Large intestine (tissue), 3 donors: ENCODE measurements at regions not wholly inside any gene's neighbourhood (a gene's known extent, or its start where the extent isn't known, plus 50 kb on each side); places are given as distances from the start of the nearest gene placed in this dataset.

Experiments
- DNase-seq, 2 donors: peaks; one replicate each; pipeline versions ENCODE4 v3.0.0 to v3.0.0-alpha.2; 2013
- H3K27ac ChIP-seq: one replicate; pipeline ENCODE4 v1.5.1; 2013; ENCODE audit warnings: low read length
- H3K27me3 ChIP-seq: 2 replicates; pipeline ENCODE4 v1.6.1; 2013; ENCODE audit warnings: low read length; ENCODE audit not compliant: control insufficient read depth, insufficient read depth
- H3K36me3 ChIP-seq: 2 replicates; pipeline ENCODE4 v1.6.1; 2013; ENCODE audit warnings: low read length; ENCODE audit not compliant: control insufficient read depth, insufficient read depth
- H3K4me1 ChIP-seq: one replicate; pipeline ENCODE4 v1.6.1; 2013; ENCODE audit warnings: low read length; ENCODE audit not compliant: control insufficient read depth, insufficient read depth
- H3K4me3 ChIP-seq: one replicate; pipeline ENCODE4 v1.5.1; 2013; ENCODE audit warnings: low read length
- H3K9me3 ChIP-seq: one replicate; pipeline ENCODE4 v1.6.1; 2013; ENCODE audit warnings: mild to moderate bottlenecking, low read depth, low read length, moderate library complexity; ENCODE audit not compliant: control insufficient read depth
- WGBS: methylation state at CpG from one replicate; pipeline ENCODE4 v1.1.5; 2013; ENCODE audit warnings: low lambda C conversion rate; ENCODE audit not compliant: insufficient coverage; 5-methylcytosine and 5-hydroxymethylcytosine counted together

GRCh38 chr2:176687944-176688343, 418.7 kb downstream of the MTX2 start:
- DNase-seq: no peak
- Histone ChIP-seq H3K27ac (no peak overlapping the region), H3K4me1 (no peaks in the 10 kb centered on the region), H3K27me3 (peaks cover 12% of the 10 kb centered on the region), H3K9me3 (no peaks in the 10 kb centered on the region), H3K36me3 (no peaks in the 10 kb centered on the region), H3K4me3 (no peak overlapping the region)
- WGBS: no CpG with 5 or more reads among the region's 1 CpG

GRCh38 chr2:176689711-176690110, 420.5 kb downstream of the MTX2 start:
- no peaks in the 10 kb centered on the region for H3K36me3 ChIP-seq
- H3K27me3 ChIP-seq: peaks cover 12% of the 10 kb centered on the region
- H3K27ac ChIP-seq: no peak overlapping the region
- no peak for DNase-seq
- no peaks in the 10 kb centered on the region for H3K9me3 ChIP-seq
- no CpG with 5 or more reads among the region's 1 CpG for WGBS
- H3K4me3 ChIP-seq: no peak overlapping the region
- H3K4me1 ChIP-seq: no peaks in the 10 kb centered on the region

GRCh38 chr2:176691471-176691870, 422.2 kb downstream of the MTX2 start:
- H3K27ac ChIP-seq: no peak overlapping the region
- no peak for DNase-seq
- whole genome bisulfite sequencing: 83% methylated on average over 1 of the region's 2 CpGs
- H3K27me3 ChIP-seq: peaks cover 4% of the 10 kb centered on the region
- no peak overlapping the region for H3K4me3 ChIP-seq
- H3K9me3 ChIP-seq: no peaks in the 10 kb centered on the region
- H3K36me3 ChIP-seq: no peaks in the 10 kb centered on the region
- no peaks in the 10 kb centered on the region for H3K4me1 ChIP-seq

- DNase-seq: no peak
- peaks cover 4% of the 10 kb centered on the region for H3K27me3 ChIP-seq
- no peaks in the 10 kb centered on the region for H3K4me1 ChIP-seq
- no peak overlapping the region for H3K27ac ChIP-seq
- no peaks in the 10 kb centered on the region for H3K9me3 ChIP-seq
- no peak overlapping the region for H3K4me3 ChIP-seq
- no peaks in the 10 kb centered on the region for H3K36me3 ChIP-seq
- WGBS: no CpG with 5 or more reads among the region's 1 CpG
These were observed 423.3 kb downstream of the MTX2 start for GRCh38 chr2:176692533-176692932.

GRCh38 chr2:176699098-176699497, 429.9 kb downstream of the MTX2 start:
- DNase-seq: no peak
- no peak overlapping the region for H3K27ac ChIP-seq
- H3K4me1 ChIP-seq: no peaks in the 10 kb centered on the region
- H3K27me3 ChIP-seq: peaks cover 2% of the 10 kb centered on the region
- H3K9me3 ChIP-seq: no peaks in the 10 kb centered on the region
- no peaks in the 10 kb centered on the region for H3K36me3 ChIP-seq
- no peak overlapping the region for H3K4me3 ChIP-seq

GRCh38 chr2:176699644-176700043, 430.4 kb downstream of the MTX2 start:
- Histone ChIP-seq H3K4me3 (no peak overlapping the region), H3K27ac (no peak overlapping the region), H3K36me3 (no peaks in the 10 kb centered on the region), H3K4me1 (no peaks in the 10 kb centered on the region), H3K9me3 (no peaks in the 10 kb centered on the region), H3K27me3 (peaks cover 2% of the 10 kb centered on the region)
- no peak for DNase-seq

GRCh38 chr2:176702131-176702530, 432.9 kb downstream of the MTX2 start:
- DNase-seq: peak in 1 of 2 donors; percentile 18
- Histone ChIP-seq H3K36me3 (no peaks in the 10 kb centered on the region), H3K27ac (no peak overlapping the region), H3K27me3 (peaks cover 2% of the 10 kb centered on the region), H3K9me3 (no peaks in the 10 kb centered on the region), H3K4me3 (no peak overlapping the region), H3K4me1 (no peaks in the 10 kb centered on the region)
- no CpG with 5 or more reads among the region's 1 CpG for WGBS

GRCh38 chr2:176704282-176704858, 435.1 kb downstream of the MTX2 start:
- Histone ChIP-seq H3K27me3 (peaks cover 2% of the 10 kb centered on the region), H3K27ac (no peak overlapping the region), H3K9me3 (no peaks in the 10 kb centered on the region), H3K4me1 (no peaks in the 10 kb centered on the region), H3K4me3 (no peak overlapping the region), H3K36me3 (no peaks in the 10 kb centered on the region)
- WGBS: no CpG with 5 or more reads among the region's 3 CpGs
- no peak for DNase-seq

- no peak overlapping the region for H3K4me3 ChIP-seq
- no peaks in the 10 kb centered on the region for H3K36me3 ChIP-seq
- no CpG with 5 or more reads among the region's 18 CpGs for WGBS
- DNase-seq: no peak
- peaks cover 5% of the 10 kb centered on the region for H3K27me3 ChIP-seq
- no peaks in the 10 kb centered on the region for H3K4me1 ChIP-seq
- H3K27ac ChIP-seq: no peak overlapping the region
- no peaks in the 10 kb centered on the region for H3K9me3 ChIP-seq
These were observed 440.1 kb downstream of the MTX2 start for GRCh38 chr2:176709149-176709951.

GRCh38 chr2:176709991-176710390, 440.7 kb downstream of the MTX2 start:
- no peaks in the 10 kb centered on the region for H3K4me1 ChIP-seq
- WGBS: no CpG with 5 or more reads among the region's 2 CpGs
- peaks cover 5% of the 10 kb centered on the region for H3K27me3 ChIP-seq
- DNase-seq: no peak
- no peaks in the 10 kb centered on the region for H3K9me3 ChIP-seq
- H3K27ac ChIP-seq: no peak overlapping the region
- H3K4me3 ChIP-seq: no peak overlapping the region
- H3K36me3 ChIP-seq: no peaks in the 10 kb centered on the region

- Histone ChIP-seq H3K27ac (no peak overlapping the region), H3K4me1 (no peaks in the 10 kb centered on the region), H3K9me3 (no peaks in the 10 kb centered on the region), H3K27me3 (peaks cover 5% of the 10 kb centered on the region), H3K4me3 (no peak overlapping the region), H3K36me3 (no peaks in the 10 kb centered on the region)
- DNase-seq: no peak
- WGBS: 100% methylated on average over 2 of the region's 7 CpGs
These were observed 441.5 kb downstream of the MTX2 start for GRCh38 chr2:176710657-176711186.
